ENCODE measurements at regions not wholly inside any gene's neighbourhood (a gene's known extent, or its start where the extent isn't known, plus 50 kb on each side); places are given as distances from the start of the nearest gene placed in this dataset.

GRCh38 chr13:34431827-34432581, 510.1 kb upstream of the NBEA start:
- no peak overlapping the region for H3K27ac ChIP-seq (ENCODE audit: insufficient read depth, low read depth, low read length)
- no peak overlapping the region for H3K4me2 ChIP-seq (ENCODE audit: insufficient read depth, low read length)
- H3K9me1 ChIP-seq (replicated peaks; ENCODE audit: control insufficient read depth, extremely low read depth, insufficient read depth, low read length): no peaks in the 10 kb centered on the region
- POLR2A ChIA-PET: no interaction called here
- no peak overlapping the region for H2AFZ ChIP-seq (ENCODE audit: low read depth, low read length)
- H3K36me3 ChIP-seq (ENCODE audit: control insufficient read depth in 2 of 2, extremely low read depth in 1 of 2, insufficient read depth in 2 of 2, low read length in 2 of 2): no peaks in the 10 kb centered on the region
- DNase-seq (ENCODE audit: low read depth, low spot score) (no peak), FAIRE-seq (no peak)
- no peaks in the 10 kb centered on the region for H4K20me1 ChIP-seq (replicated peaks; ENCODE audit: control insufficient read depth, extremely low read depth, insufficient read depth, low read length)
- no TSS peak for BruUV-seq (replicated peaks)
- no peaks in the 10 kb centered on the region for H3K9me3 ChIP-seq (replicated peaks; ENCODE audit: control insufficient read depth, insufficient read depth, low read length)
- TF ChIP-seq MAX (IDR thresholded peaks at IDR 0.05; ENCODE audit: insufficient read depth, insufficient read length): no peak
- no peak for TF ChIP-seq EZH2 (IDR thresholded peaks at IDR 0.05; ENCODE audit: borderline replicate concordance, low read depth, low read length, severe bottlenecking)
- no peak for TF ChIP-seq POLR2AphosphoS5 (IDR thresholded peaks at IDR 0.05; ENCODE audit: insufficient read depth, low read depth, low read length)
- no peak for TF ChIP-seq FOS (IDR thresholded peaks at IDR 0.05; ENCODE audit: borderline replicate concordance, insufficient read depth, low read length)
- TF ChIP-seq CTCF (IDR thresholded peaks at IDR 0.05; ENCODE audit: extremely low read depth in 1 of 2, insufficient read depth in 1 of 2, low read depth in 1 of 2, low read length in 2 of 2): no peak
- TF ChIP-seq GATA2 (IDR thresholded peaks at IDR 0.05; ENCODE audit: insufficient read depth, insufficient read length, low read depth, low read length): no peak
- TF ChIP-seq JUN (IDR thresholded peaks at IDR 0.05; ENCODE audit: borderline replicate concordance, insufficient read depth, insufficient read length, low read depth): no peak
- no peak for TF ChIP-seq MYC (IDR thresholded peaks at IDR 0.05; ENCODE audit: low read depth, low read length)
- no peak for TF ChIP-seq POLR2A (IDR thresholded peaks at IDR 0.05; ENCODE audit: low read depth, low read length)
- no peaks in the 10 kb centered on the region for H3K79me2 ChIP-seq (ENCODE audit: control insufficient read depth, insufficient read depth, low read length)
- no peaks in the 10 kb centered on the region for H3K4me1 ChIP-seq (ENCODE audit: control insufficient read depth, extremely low read depth, insufficient read depth, low read length)
- no peak overlapping the region for H3K9ac ChIP-seq (replicated peaks; ENCODE audit: extremely low read depth, insufficient read depth, low read length)
- dilution Hi-C loops (cut with MboI; ENCODE audit: extremely low pct_ligation_motif_present, low sequenced_read_pairs): no loop called here
- no peaks in the 10 kb centered on the region for H3K27me3 ChIP-seq (ENCODE audit: control insufficient read depth in 2 of 2, insufficient read depth in 2 of 2, low read length in 2 of 2)
- CTCF ChIA-PET: no interaction called here
- H3K4me3 ChIP-seq (replicated peaks in 1 of 3; ENCODE audit: insufficient read depth in 1 of 3, low read depth in 1 of 3, low read length in 3 of 3): no peak overlapping the region
- intact Hi-C loops (cut with micrococcal nuclease): no loop called here
